ENCODE measurements at regions not wholly inside any gene's neighbourhood (a gene's known extent, or its start where the extent isn't known, plus 50 kb on each side); places are given as distances from the start of the nearest gene placed in this dataset.

- H3K27me3 Mint-ChIP-seq (ENCODE audit: low read depth, unreplicated experiment) = no peaks in the 10 kb centered on the region
- H3K27ac ChIP-seq (ENCODE audit: low read depth, low read length) = no peak overlapping the region
- no peak overlapping the region for H3K4me2 ChIP-seq (ENCODE audit: low read length)
- no peak overlapping the region for H3K9ac ChIP-seq (ENCODE audit: low read length)
- H3K4me3 ChIP-seq (ENCODE audit: insufficient read depth, low read depth, low read length) = no peak overlapping the region
- H3K9me3 Mint-ChIP-seq (ENCODE audit: unreplicated experiment) = no peaks in the 10 kb centered on the region
- H3K27me3 ChIP-seq (ENCODE audit: insufficient read depth, low read length) = no peaks in the 10 kb centered on the region
- H3K36me3 Mint-ChIP-seq (ENCODE audit: low read depth, unreplicated experiment) = no peaks in the 10 kb centered on the region
- DNase-seq (ENCODE audit: low read depth) (no peak), FAIRE-seq (no peak)
- TF ChIP-seq EZH2 (IDR thresholded peaks at IDR 0.05; ENCODE audit: insufficient read depth, low read length) (no peak), CTCF (IDR thresholded peaks at IDR 0.05; ENCODE audit: insufficient read depth, low read depth, low read length) (no peak)
- no peaks in the 10 kb centered on the region for H3K9me3 ChIP-seq (ENCODE audit: insufficient read depth, low read depth, low read length)
- no peaks in the 10 kb centered on the region for H4K20me1 ChIP-seq (ENCODE audit: insufficient read depth, low read length)
- H2AFZ ChIP-seq (ENCODE audit: low read depth, low read length) = no peak overlapping the region
- no peak overlapping the region for H3K27ac Mint-ChIP-seq (ENCODE audit: unreplicated experiment)
- no peaks in the 10 kb centered on the region for H3K79me2 ChIP-seq (ENCODE audit: insufficient read depth, low read length)
- no peaks in the 10 kb centered on the region for H3K36me3 ChIP-seq (ENCODE audit: insufficient read depth, low read length)
- H3K4me3 Mint-ChIP-seq (ENCODE audit: unreplicated experiment) = no peak overlapping the region
- no peaks in the 10 kb centered on the region for H3K4me1 ChIP-seq (ENCODE audit: insufficient read depth, low read length)
- H3K4me1 Mint-ChIP-seq (ENCODE audit: low read depth, unreplicated experiment) = peaks cover 6% of the 10 kb centered on the region
Observed at GRCh38 chr12:84336231-84336630, 576.4 kb downstream of the SLC6A15 start.

GRCh38 chr12:84329938-84330337, 582.7 kb downstream of the SLC6A15 start:
- H3K4me3 Mint-ChIP-seq (ENCODE audit: unreplicated experiment) = no peak overlapping the region
- Histone ChIP-seq H3K9ac (ENCODE audit: low read length) (no peak overlapping the region), H2AFZ (ENCODE audit: low read depth, low read length) (no peak overlapping the region), H3K4me3 (ENCODE audit: insufficient read depth, low read depth, low read length) (no peak overlapping the region), H3K79me2 (ENCODE audit: insufficient read depth, low read length) (no peaks in the 10 kb centered on the region), H3K4me1 (ENCODE audit: insufficient read depth, low read length) (no peaks in the 10 kb centered on the region), H3K27ac (ENCODE audit: low read depth, low read length) (no peak overlapping the region), H3K9me3 (ENCODE audit: insufficient read depth, low read depth, low read length) (no peaks in the 10 kb centered on the region), H3K4me2 (ENCODE audit: low read length) (no peak overlapping the region), H4K20me1 (ENCODE audit: insufficient read depth, low read length) (no peaks in the 10 kb centered on the region), H3K27me3 (ENCODE audit: insufficient read depth, low read length) (no peaks in the 10 kb centered on the region), H3K36me3 (ENCODE audit: insufficient read depth, low read length) (no peaks in the 10 kb centered on the region)
- H3K9me3 Mint-ChIP-seq (ENCODE audit: unreplicated experiment) = no peaks in the 10 kb centered on the region
- no peak overlapping the region for H3K27ac Mint-ChIP-seq (ENCODE audit: unreplicated experiment)
- H3K36me3 Mint-ChIP-seq (ENCODE audit: low read depth, unreplicated experiment) = no peaks in the 10 kb centered on the region
- no peaks in the 10 kb centered on the region for H3K27me3 Mint-ChIP-seq (ENCODE audit: low read depth, unreplicated experiment)
- no peak for DNase-seq (ENCODE audit: low read depth)
- no peak for FAIRE-seq
- TF ChIP-seq EZH2 (IDR thresholded peaks at IDR 0.05; ENCODE audit: insufficient read depth, low read length) (no peak), CTCF (IDR thresholded peaks at IDR 0.05; ENCODE audit: insufficient read depth, low read depth, low read length) (no peak)
- H3K4me1 Mint-ChIP-seq (ENCODE audit: low read depth, unreplicated experiment) = no peaks in the 10 kb centered on the region

- Mint-ChIP-seq H3K4me3 (ENCODE audit: unreplicated experiment) (no peak overlapping the region), H3K27me3 (ENCODE audit: low read depth, unreplicated experiment) (no peaks in the 10 kb centered on the region), H3K36me3 (ENCODE audit: low read depth, unreplicated experiment) (no peaks in the 10 kb centered on the region), H3K4me1 (ENCODE audit: low read depth, unreplicated experiment) (no peaks in the 10 kb centered on the region), H3K9me3 (ENCODE audit: unreplicated experiment) (peaks cover 2% of the 10 kb centered on the region), H3K27ac (ENCODE audit: unreplicated experiment) (no peak overlapping the region)
- H4K20me1 ChIP-seq (ENCODE audit: insufficient read depth, low read length) = no peaks in the 10 kb centered on the region
- DNase-seq (ENCODE audit: low read depth) (no peak), FAIRE-seq (no peak)
- H2AFZ ChIP-seq (ENCODE audit: low read depth, low read length) = no peak overlapping the region
- no peaks in the 10 kb centered on the region for H3K79me2 ChIP-seq (ENCODE audit: insufficient read depth, low read length)
- no peaks in the 10 kb centered on the region for H3K36me3 ChIP-seq (ENCODE audit: insufficient read depth, low read length)
- no peaks in the 10 kb centered on the region for H3K4me1 ChIP-seq (ENCODE audit: insufficient read depth, low read length)
- H3K27me3 ChIP-seq (ENCODE audit: insufficient read depth, low read length) = no peaks in the 10 kb centered on the region
- no peak for TF ChIP-seq EZH2 (IDR thresholded peaks at IDR 0.05; ENCODE audit: insufficient read depth, low read length)
- no peak for TF ChIP-seq CTCF (IDR thresholded peaks at IDR 0.05; ENCODE audit: insufficient read depth, low read depth, low read length)
- H3K27ac ChIP-seq (ENCODE audit: low read depth, low read length) = no peak overlapping the region
- no peak overlapping the region for H3K4me3 ChIP-seq (ENCODE audit: insufficient read depth, low read depth, low read length)
- H3K9ac ChIP-seq (ENCODE audit: low read length) = no peak overlapping the region
- H3K4me2 ChIP-seq (ENCODE audit: low read length) = no peak overlapping the region
- no peaks in the 10 kb centered on the region for H3K9me3 ChIP-seq (ENCODE audit: insufficient read depth, low read depth, low read length)
Observed at GRCh38 chr12:84315926-84316325, 596.7 kb downstream of the SLC6A15 start.

Measured in astrocyte (in vitro differentiated cells and primary cell).